Keratinocyte (primary cell): ENCODE measurements at regions not wholly inside any gene's neighbourhood (a gene's known extent, or its start where the extent isn't known, plus 50 kb on each side); places are given as distances from the start of the nearest gene placed in this dataset.
"Not testable (repeated sequence)": the region's sequence is repeated elsewhere in the genome, so short reads cannot be mapped to it uniquely, and the experiment has no call there.

ENCODE experiments used
- DNase-seq: peaks from one replicate; pipeline ENCODE4 v3.0.0-alpha.2; 2011; ENCODE audit warnings: low read depth, missing footprints, low spot score
- FAIRE-seq: peaks from 2 replicates; lab custom pipeline; 2011; peaks lifted over from hg19 to GRCh38; lab: Jason Lieb, UNC
- H2AFZ ChIP-seq: 2 replicates; pipeline ENCODE4 v1.6.0; 2012; ENCODE audit warnings: low read length, control low read depth, inconsistent platforms; ENCODE audit not compliant: control insufficient read depth
- H3K27ac ChIP-seq: 2 replicates; pipeline ENCODE4 v1.5.1; 2011; ENCODE audit warnings: low read length; ENCODE audit not compliant: control insufficient read depth, insufficient read depth
- H3K27me3 ChIP-seq: 3 replicates; pipeline ENCODE4 v1.6.0; 2011; ENCODE audit warnings: low read length; ENCODE audit not compliant: control insufficient read depth, insufficient read depth; ENCODE audit errors: extremely low read depth
- H3K36me3 ChIP-seq, 2 experiments: 2 replicates in 1 of 2; 3 replicates in 1 of 2; pipeline ENCODE4 v1.5.1; 2011; ENCODE audit warnings: low read length in 2 of 2, mild to moderate bottlenecking in 1 of 2; ENCODE audit not compliant: control insufficient read depth in 2 of 2, insufficient read depth in 2 of 2; ENCODE audit errors: extremely low read depth in 1 of 2
- H3K4me1 ChIP-seq: 3 replicates; pipeline ENCODE4 v1.5.1; 2011; ENCODE audit warnings: low read length; ENCODE audit not compliant: control insufficient read depth, insufficient read depth; ENCODE audit errors: extremely low read depth
- H3K4me2 ChIP-seq: 3 replicates; pipeline ENCODE4 v1.6.0; 2011; ENCODE audit warnings: low read depth, low read length; ENCODE audit not compliant: control insufficient read depth, insufficient read depth; ENCODE audit errors: extremely low read depth
- H3K4me3 ChIP-seq, 3 experiments: fragments of 200-600 bp in 1 of 3; sonication (generic) in 1 of 3; 2 replicates in 2 of 3; 3 replicates in 1 of 3; pipeline ENCODE4 v1.5.1; 2011 to 2016; ENCODE audit warnings: low read length in 3 of 3, mild to moderate bottlenecking in 3 of 3, control low read depth in 2 of 3, inconsistent platforms in 1 of 3, low read depth in 1 of 3, mixed read lengths in 1 of 3, mixed run types in 1 of 3, moderate library complexity in 1 of 3; ENCODE audit not compliant: control insufficient read depth in 2 of 3, insufficient read depth in 2 of 3; ENCODE audit errors: extremely low read depth in 1 of 3
- H3K79me2 ChIP-seq: 2 replicates; pipeline ENCODE4 v1.6.0; 2012; ENCODE audit warnings: low read length; ENCODE audit not compliant: control insufficient read depth, insufficient read depth
- H3K9ac ChIP-seq: 3 replicates; pipeline ENCODE4 v1.6.0; 2011; ENCODE audit warnings: low read length; ENCODE audit not compliant: control insufficient read depth, insufficient read depth; ENCODE audit errors: extremely low read depth
- H3K9me1 ChIP-seq: 3 replicates; pipeline ENCODE4 v1.6.0; 2011; ENCODE audit warnings: low read length; ENCODE audit not compliant: control insufficient read depth, insufficient read depth; ENCODE audit errors: extremely low read depth
- H3K9me3 ChIP-seq: 2 replicates; pipeline ENCODE4 v1.5.1; 2012; ENCODE audit warnings: low read depth, low read length; ENCODE audit not compliant: control insufficient read depth
- H4K20me1 ChIP-seq: 3 replicates; pipeline ENCODE4 v1.6.0; 2011; ENCODE audit warnings: low read length; ENCODE audit not compliant: control insufficient read depth, insufficient read depth; ENCODE audit errors: extremely low read depth
- dilution Hi-C: fragments of 300-500 bp; cut with MboI; formaldehyde crosslinking; loops from one replicate; pipeline ENCODE4 v1.7.0; 2020; ENCODE audit warnings: low sequenced_read_pairs; ENCODE audit not compliant: extremely low pct_ligation_motif_present

DNA sequence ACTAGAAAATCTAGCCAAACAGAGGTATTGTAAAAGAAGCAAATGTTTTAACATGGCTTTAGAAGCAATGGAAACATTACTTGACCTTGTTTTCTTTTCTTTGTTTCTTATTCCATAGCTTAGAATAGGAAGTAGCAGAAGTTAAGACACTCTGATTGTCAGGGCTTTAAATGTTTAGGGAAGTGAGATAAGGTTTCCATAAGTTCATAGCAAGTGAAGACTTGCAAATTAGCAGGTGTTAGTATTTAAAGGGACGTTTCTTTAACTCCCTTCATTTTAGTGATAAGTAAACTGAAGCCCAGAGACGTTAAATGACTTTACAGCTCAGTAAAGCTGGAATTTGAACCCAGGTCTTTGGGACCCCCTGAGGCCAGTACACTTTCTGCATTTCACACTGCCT, 338.7 kb upstream of the NOTCH2NLA start:
- H3K27ac ChIP-seq, H2AFZ ChIP-seq, H3K9ac ChIP-seq, H3K4me3 ChIP-seq, H3K79me2 ChIP-seq, DNase-seq, H3K9me3 ChIP-seq, FAIRE-seq, H3K36me3 ChIP-seq, H3K4me1 ChIP-seq, H4K20me1 ChIP-seq, H3K9me1 ChIP-seq, H3K27me3 ChIP-seq, H3K4me2 ChIP-seq, dilution Hi-C loops: not testable (repeated sequence)

DNA sequence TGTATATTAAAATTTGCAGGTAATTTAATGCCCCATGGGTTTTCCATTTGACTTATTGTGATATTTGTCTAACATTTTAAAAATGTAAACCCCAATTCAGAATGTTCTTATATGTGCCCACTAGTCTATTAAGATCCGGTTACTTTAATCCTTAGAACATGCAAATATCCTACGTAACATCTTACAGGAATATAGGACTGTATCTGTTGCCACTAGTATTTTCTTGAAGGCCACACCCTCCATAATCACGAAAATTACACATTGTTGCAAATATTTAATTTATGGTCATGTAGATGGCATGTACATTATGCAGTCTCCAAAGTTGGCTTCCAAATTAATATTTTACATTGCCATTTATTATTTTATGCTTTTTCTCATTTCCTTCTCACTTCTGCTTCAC, 329.2 kb upstream of the NOTCH2NLA start:
- H3K4me1 ChIP-seq, DNase-seq, H3K9me3 ChIP-seq, H3K4me3 ChIP-seq, H3K9me1 ChIP-seq, dilution Hi-C loops, H3K27ac ChIP-seq, H3K9ac ChIP-seq, H4K20me1 ChIP-seq, H3K27me3 ChIP-seq, H3K4me2 ChIP-seq, H3K79me2 ChIP-seq, H2AFZ ChIP-seq, H3K36me3 ChIP-seq, FAIRE-seq: not testable (repeated sequence)

- H3K4me2 ChIP-seq, H3K27ac ChIP-seq, H3K4me1 ChIP-seq, DNase-seq, H4K20me1 ChIP-seq, H3K9ac ChIP-seq, H3K27me3 ChIP-seq, H3K36me3 ChIP-seq, H2AFZ ChIP-seq, FAIRE-seq, H3K9me3 ChIP-seq, H3K9me1 ChIP-seq, H3K4me3 ChIP-seq, dilution Hi-C loops, H3K79me2 ChIP-seq: not testable (repeated sequence)
These were observed 327.6 kb upstream of the NOTCH2NLA start for GRCh38 chr1:146556405-146556804.

- DNase-seq, H3K9me3 ChIP-seq, H3K36me3 ChIP-seq, H3K4me2 ChIP-seq, FAIRE-seq, H3K27ac ChIP-seq, H2AFZ ChIP-seq, H3K27me3 ChIP-seq, H4K20me1 ChIP-seq, H3K4me1 ChIP-seq, H3K9ac ChIP-seq, H3K4me3 ChIP-seq, dilution Hi-C loops, H3K79me2 ChIP-seq, H3K9me1 ChIP-seq: not testable (repeated sequence)
These were observed 323.6 kb upstream of the NOTCH2NLA start for GRCh38 chr1:146552414-146552813.

DNA sequence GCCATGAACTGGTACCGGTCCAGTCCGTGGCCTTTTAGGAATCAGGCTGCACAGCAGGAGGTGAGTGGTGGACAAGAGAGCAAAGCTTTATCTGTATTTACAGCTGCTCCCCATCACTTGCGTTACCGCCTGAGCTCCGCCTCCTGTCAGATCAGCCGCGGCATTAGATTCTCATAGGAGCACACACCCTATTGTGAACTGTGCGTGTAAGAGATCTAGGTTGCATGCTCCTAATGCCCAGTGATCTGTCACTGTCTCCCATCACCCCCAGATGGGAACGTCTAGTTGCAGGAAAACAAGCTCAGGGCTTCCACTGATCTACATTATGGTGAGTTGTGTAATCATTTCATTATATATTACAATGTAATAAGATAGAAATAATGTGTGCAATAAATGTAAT, 319.9 kb upstream of the NOTCH2NLA start:
- DNase-seq, H4K20me1 ChIP-seq, H3K4me3 ChIP-seq, H3K9ac ChIP-seq, H3K27ac ChIP-seq, H2AFZ ChIP-seq, H3K27me3 ChIP-seq, H3K4me2 ChIP-seq, H3K79me2 ChIP-seq, H3K36me3 ChIP-seq, H3K9me1 ChIP-seq, H3K9me3 ChIP-seq, FAIRE-seq, H3K4me1 ChIP-seq, dilution Hi-C loops: not testable (repeated sequence)
